ENCODE measurements at regions not wholly inside any gene's neighbourhood (a gene's known extent, or its start where the extent isn't known, plus 50 kb on each side); places are given as distances from the start of the nearest gene placed in this dataset.

GRCh38 chr13:109272595-109273325 lies 513.6 kb downstream of the IRS2 start:
- no peaks in the 10 kb centered on the region for H3K27me3 ChIP-seq (ENCODE audit: insufficient read depth, low read length)
- no TSS peak for BruUV-seq (replicated peaks)

More at GRCh38 chr13:109272595-109273325, 513.6 kb downstream of the IRS2 start:
- ChIA-PET POLR2A (interaction anchor here (1.1 kb wide), 1 partner anchor 127 kb away, joined by 3 read pairs; no protein-coding TSS in a partner anchor), RAD21 (ENCODE audit: low non-redundant PET in 1 of 2, low total read pairs in 2 of 2, uncharacterized antibody in 2 of 2, unreplicated experiment in 2 of 2) (no interaction called here), CTCF (interaction anchor here (0.8 kb wide), 1 partner anchor 14 kb away, joined by 3 read pairs; no protein-coding TSS in a partner anchor)
- peaks cover 30% of the 10 kb centered on the region for H3K79me2 ChIP-seq (ENCODE audit: insufficient read depth, low read length)
- no peaks in the 10 kb centered on the region for H4K20me1 ChIP-seq (ENCODE audit: insufficient read depth)
- no peak for DNase-seq (ENCODE audit: low read depth, low spot score)
- 0 out of 4 replicates have a peak overlapping the region, but pooled peaks of 1 of the 2 experiments have one; percentile 33 for H3K4me3 ChIP-seq (replicated peaks in 1 of 2; ENCODE audit: low read depth in 1 of 2, low read length in 2 of 2)
- H2AFZ ChIP-seq (ENCODE audit: low read depth, low read length, poor library complexity, severe bottlenecking), result no peak overlapping the region
- H3K27ac ChIP-seq (ENCODE audit: low read depth, low read length), result peak overlapping the region; percentile 75; the same call in 1 of the 2 replicates
- peaks cover 40 to 63% of the 10 kb centered on the region in 2 experiments for H3K4me1 ChIP-seq (ENCODE audit: control insufficient read depth in 1 of 2, insufficient read depth in 2 of 2, low read length in 2 of 2)
- no peak for ATAC-seq
- no peaks in the 10 kb centered on the region for H3K9me3 ChIP-seq (ENCODE audit: control insufficient read depth in 1 of 2, insufficient read depth in 1 of 2, low read depth in 1 of 2, low read length in 2 of 2)
- H3K4me2 ChIP-seq (ENCODE audit: low read length), result peak overlapping the region; percentile 61
- H3K9ac ChIP-seq (ENCODE audit: low read length), result peak overlapping the region; percentile 56
- no peaks in the 10 kb centered on the region for H3K9me2 ChIP-seq (ENCODE audit: insufficient read depth)
- intact Hi-C loops (cut with micrococcal nuclease), result loop anchor here (5.0 to 10.0 kb wide), 2 partner anchors 125 to 308 kb away; no protein-coding TSS in a partner anchor
- TF ChIP-seq POLR2AphosphoS5 (IDR thresholded peaks at IDR 0.05; ENCODE audit: low read depth, low read length) (peak; percentile 50), REST (IDR thresholded peaks at IDR 0.05; ENCODE audit: low read depth) (no peak)
- H3K36me3 ChIP-seq (ENCODE audit: control insufficient read depth in 1 of 2, insufficient read depth in 2 of 2, low read length in 2 of 2), result no peaks in the 10 kb centered on the region

All from HCT116 (cell line).